Tibial nerve (tissue), 4 donors: ENCODE measurements at regions not wholly inside any gene's neighbourhood (a gene's known extent, or its start where the extent isn't known, plus 50 kb on each side); places are given as distances from the start of the nearest gene placed in this dataset.

Source experiments
- DNase-seq, 2 donors: peaks; one replicate each; pipeline ENCODE4 v3.0.0-alpha.2; 2019; ENCODE audit warnings: low spot score in 2 of 2
- H3K27ac ChIP-seq, 4 donors: fragments of 200-600 bp; sonication (generic) in 3 of 4; one replicate each; pipeline ENCODE4 v1.5.1; 2017 to 2019; ENCODE audit warnings: mild to moderate bottlenecking in 1 of 4
- H3K27me3 ChIP-seq, 2 donors: fragments of 200-600 bp; sonication (generic) in 1 of 2; one replicate each; pipeline versions ENCODE4 v1.5.1 to v1.6.0; 2017 to 2019
- H3K36me3 ChIP-seq, 3 donors: fragments of 200-600 bp; sonication (generic); one replicate each; pipeline ENCODE4 v1.5.1; 2018 to 2019
- H3K4me1 ChIP-seq, 4 donors: fragments of 200-600 bp; sonication (generic) in 3 of 4; one replicate each; pipeline ENCODE4 v1.5.1; 2017 to 2019
- H3K4me3 ChIP-seq, 4 donors: fragments of 200-600 bp; sonication (generic) in 3 of 4; one replicate each; pipeline ENCODE4 v1.5.1; 2017 to 2019; ENCODE audit warnings: mild to moderate bottlenecking in 1 of 4, moderate library complexity in 1 of 4
- H3K9me3 ChIP-seq, 4 donors: fragments of 200-600 bp; sonication (generic) in 3 of 4; one replicate each; pipeline ENCODE4 v1.5.1; 2017 to 2019
- CTCF ChIP-seq, 5 experiments: fragments of 200-600 bp in 3 of 5; fragments of 450-650 bp in 2 of 5; sonication (generic) in 3 of 5; IDR thresholded peaks; one replicate each; pipeline ENCODE4 v1.5.1; 2016 to 2019; ENCODE audit warnings: antibody characterized with exemption in 5 of 5, mild to moderate bottlenecking in 3 of 5, moderate library complexity in 2 of 5
- EP300 ChIP-seq, 2 donors: sonication (generic); formaldehyde crosslinking; IDR thresholded peaks; one replicate each; pipeline ENCODE4 v1.6.1; 2017; ENCODE audit warnings: antibody characterized with exemption in 2 of 2, mild to moderate bottlenecking in 1 of 2
- POLR2A ChIP-seq, 2 donors: fragments of 450-650 bp; IDR thresholded peaks; one replicate each; pipeline ENCODE4 v1.6.1; 2017; ENCODE audit warnings: antibody characterized with exemption in 2 of 2, mild to moderate bottlenecking in 2 of 2, moderate library complexity in 2 of 2
- WGBS, 2 donors: methylation state at CpG; one replicate each; pipeline ENCODE4 v1.1.5; 2018; 5-methylcytosine and 5-hydroxymethylcytosine counted together

DNA sequence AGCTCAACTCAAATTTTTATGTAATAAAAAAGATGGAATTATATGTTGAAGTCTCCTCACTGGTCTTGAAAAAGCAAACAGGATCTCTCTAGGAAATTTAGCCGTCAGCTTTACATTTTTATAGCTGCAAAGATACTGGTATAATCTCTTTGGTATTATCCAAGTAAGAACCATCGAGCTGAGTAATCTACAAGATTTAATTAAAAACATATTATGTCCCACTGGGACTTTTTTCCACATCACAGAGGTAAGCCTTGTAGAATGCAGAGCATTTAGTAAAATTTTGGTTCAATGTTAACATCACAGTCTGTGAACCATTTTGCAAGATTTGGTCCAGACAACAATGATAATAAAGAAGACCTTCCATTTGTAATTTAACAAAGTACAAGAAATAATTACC, 162.6 kb upstream of the SLC39A10 start:
- H3K4me1 ChIP-seq: no peaks in the 10 kb centered on the region
- DNase-seq: no peak
- H3K4me3 ChIP-seq: no peak overlapping the region
- H3K9me3 ChIP-seq: no peaks in the 10 kb centered on the region
- no peaks in the 10 kb centered on the region for H3K36me3 ChIP-seq
- no peak overlapping the region for H3K27ac ChIP-seq
- WGBS, 2 donors: 54 to 74% methylated on average over 2 of the region's 2 CpGs
- H3K27me3 ChIP-seq: no peaks in the 10 kb centered on the region
- no peak for TF ChIP-seq EP300 (IDR thresholded peaks at IDR 0.05)
- TF ChIP-seq CTCF (IDR thresholded peaks at IDR 0.05): no peak

GRCh38 chr2:195493416-195493815, 163.6 kb upstream of the SLC39A10 start:
- Histone ChIP-seq H3K27me3 (no peaks in the 10 kb centered on the region), H3K27ac (no peak overlapping the region), H3K4me3 (no peak overlapping the region), H3K9me3 (no peaks in the 10 kb centered on the region), H3K4me1 (no peaks in the 10 kb centered on the region), H3K36me3 (no peaks in the 10 kb centered on the region)
- TF ChIP-seq CTCF (IDR thresholded peaks at IDR 0.05) (no peak), POLR2A (IDR thresholded peaks at IDR 0.05) (no peak), EP300 (IDR thresholded peaks at IDR 0.05) (no peak)
- WGBS, 2 donors: 92 to 93% methylated on average over 7 of the region's 7 CpGs
- DNase-seq: no peak

DNA sequence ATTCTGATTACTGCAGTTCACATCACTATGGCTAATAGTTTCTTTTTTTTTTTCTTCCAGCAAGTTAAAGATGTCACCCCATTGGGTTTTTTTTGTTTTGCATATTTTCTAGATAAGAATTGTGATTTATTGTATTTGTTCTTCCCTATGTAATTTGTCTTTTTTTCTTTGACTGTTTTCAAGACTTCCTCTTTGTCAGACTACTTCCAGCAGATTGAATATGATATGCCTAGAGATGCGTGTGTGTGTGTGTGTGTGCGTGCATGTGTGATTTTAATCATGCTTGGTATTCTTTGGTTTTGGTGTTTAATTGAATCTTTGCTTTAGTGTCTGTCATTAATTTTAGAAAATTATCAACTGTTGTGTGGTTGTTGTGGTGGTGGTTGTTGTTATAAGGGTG, 166.7 kb upstream of the SLC39A10 start:
- H3K36me3 ChIP-seq: no peaks in the 10 kb centered on the region
- H3K4me3 ChIP-seq: no peak overlapping the region
- TF ChIP-seq POLR2A (IDR thresholded peaks at IDR 0.05) (no peak), EP300 (IDR thresholded peaks at IDR 0.05) (no peak), CTCF (IDR thresholded peaks at IDR 0.05) (no peak)
- no peak for DNase-seq
- no peaks in the 10 kb centered on the region for H3K4me1 ChIP-seq
- H3K9me3 ChIP-seq: no peaks in the 10 kb centered on the region
- H3K27me3 ChIP-seq: no peaks in the 10 kb centered on the region
- no peak overlapping the region for H3K27ac ChIP-seq
- WGBS, 2 donors: 84 to 93% methylated on average over 2 of the region's 2 CpGs

DNA sequence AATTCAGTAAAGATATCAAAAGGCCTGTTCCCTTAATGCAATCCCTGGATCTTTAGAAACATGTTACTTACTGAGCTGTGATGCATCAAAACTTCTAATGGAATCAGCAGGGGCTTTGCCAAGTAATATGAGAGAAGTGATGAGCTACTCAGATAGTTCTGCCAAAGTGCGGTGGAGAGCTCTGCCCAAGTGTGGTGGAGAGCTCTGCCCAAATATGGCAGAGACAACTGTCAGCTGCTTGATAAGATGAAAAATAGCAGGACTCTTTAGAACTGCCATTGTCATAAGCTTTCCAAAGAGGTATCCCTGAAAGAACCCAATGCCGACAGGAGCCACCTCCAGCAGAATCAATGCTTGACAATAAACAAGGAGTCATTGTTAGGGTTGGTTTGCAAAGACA, 167.9 kb upstream of the SLC39A10 start:
- no peak for DNase-seq
- H3K4me1 ChIP-seq: no peaks in the 10 kb centered on the region
- no peak for TF ChIP-seq POLR2A (IDR thresholded peaks at IDR 0.05)
- no peak for TF ChIP-seq CTCF (IDR thresholded peaks at IDR 0.05)
- no peak for TF ChIP-seq EP300 (IDR thresholded peaks at IDR 0.05)
- no peaks in the 10 kb centered on the region for H3K9me3 ChIP-seq
- H3K27ac ChIP-seq: no peak overlapping the region
- no peaks in the 10 kb centered on the region for H3K27me3 ChIP-seq
- H3K4me3 ChIP-seq: no peak overlapping the region
- 66 to 77% methylated on average over 2 of the region's 2 CpGs for WGBS, 2 donors
- no peaks in the 10 kb centered on the region for H3K36me3 ChIP-seq

- Histone ChIP-seq H3K36me3 (no peaks in the 10 kb centered on the region), H3K27ac (no peak overlapping the region), H3K4me3 (no peak overlapping the region), H3K27me3 (no peaks in the 10 kb centered on the region), H3K9me3 (no peaks in the 10 kb centered on the region), H3K4me1 (no peaks in the 10 kb centered on the region)
- TF ChIP-seq EP300 (IDR thresholded peaks at IDR 0.05): no peak
- no peak for TF ChIP-seq CTCF (IDR thresholded peaks at IDR 0.05)
- no peak for TF ChIP-seq POLR2A (IDR thresholded peaks at IDR 0.05)
- no peak for DNase-seq
These were observed 168.5 kb upstream of the SLC39A10 start for GRCh38 chr2:195488567-195488966.
